CD4-positive, alpha-beta T cell treated with Interleukin-6 at 100 ng/mL for 8 hours (primary cell): ENCODE measurements at regions not wholly inside any gene's neighbourhood (a gene's known extent, or its start where the extent isn't known, plus 50 kb on each side); places are given as distances from the start of the nearest gene placed in this dataset.

Experiments
- DNase-seq: peaks from one replicate; pipeline ENCODE4 v3.0.0-alpha.2; 2020; ENCODE audit warnings: mixed read lengths, low spot score

GRCh38 chrX:121102101-121102500, 54.7 kb downstream of the GLUD2 start:
- DNase-seq = no peak

- DNase-seq = no peak
These were observed 56.0 kb downstream of the GLUD2 start for GRCh38 chrX:121103381-121103780.

GRCh38 chrX:121106484-121107235, 59.2 kb downstream of the GLUD2 start:
- no peak for DNase-seq

GRCh38 chrX:121109986-121110385, 62.6 kb downstream of the GLUD2 start:
- no peak for DNase-seq

- no peak for DNase-seq
These were observed 63.1 kb downstream of the GLUD2 start for GRCh38 chrX:121110536-121110935.

GRCh38 chrX:121114691-121115090, 67.3 kb downstream of the GLUD2 start:
- no peak for DNase-seq

GRCh38 chrX:121120690-121121605, 73.5 kb downstream of the GLUD2 start:
- no peak for DNase-seq

- DNase-seq = no peak
These were observed 74.9 kb downstream of the GLUD2 start for GRCh38 chrX:121122332-121122731.

GRCh38 chrX:121128925-121129877, 81.8 kb downstream of the GLUD2 start:
- DNase-seq = no peak

- no peak for DNase-seq
These were observed 85.3 kb downstream of the GLUD2 start for GRCh38 chrX:121132675-121133074.

- DNase-seq = no peak
These were observed 88.2 kb downstream of the GLUD2 start for GRCh38 chrX:121135488-121136207.

GRCh38 chrX:121146059-121146628, 98.7 kb downstream of the GLUD2 start:
- no peak for DNase-seq

- DNase-seq = no peak
These were observed 102.8 kb downstream of the GLUD2 start for GRCh38 chrX:121150217-121150616.

- DNase-seq = no peak
These were observed 103.9 kb downstream of the GLUD2 start for GRCh38 chrX:121151293-121151692.

- DNase-seq = no peak
These were observed 107.5 kb downstream of the GLUD2 start for GRCh38 chrX:121154858-121155404.

GRCh38 chrX:121160987-121161386, 113.6 kb downstream of the GLUD2 start:
- no peak for DNase-seq

- no peak for DNase-seq
These were observed 114.1 kb downstream of the GLUD2 start for GRCh38 chrX:121161501-121161933.

GRCh38 chrX:121163443-121163842, 116.0 kb downstream of the GLUD2 start:
- DNase-seq = no peak

GRCh38 chrX:121165930-121166359, 118.5 kb downstream of the GLUD2 start:
- no peak for DNase-seq
